ENCODE measurements at regions not wholly inside any gene's neighbourhood (a gene's known extent, or its start where the extent isn't known, plus 50 kb on each side); places are given as distances from the start of the nearest gene placed in this dataset.

GRCh38 chrX:33908074-33908473, 224.0 kb downstream of the FAM47A start:
- Histone ChIP-seq H3K9me1 (ENCODE audit: control insufficient read depth, insufficient read depth, low read length) (no peaks in the 10 kb centered on the region), H3K27me3 (ENCODE audit: control insufficient read depth in 2 of 2, insufficient read depth in 2 of 2, low read length in 2 of 2) (no peaks in the 10 kb centered on the region), H4K20me1 (replicated peaks; ENCODE audit: control insufficient read depth, insufficient read depth, low read length) (no peaks in the 10 kb centered on the region), H3K79me2 (ENCODE audit: control insufficient read depth, insufficient read depth, low read length) (no peaks in the 10 kb centered on the region), H2AFZ (ENCODE audit: low read depth, low read length) (no peak overlapping the region), H3K4me3 (no peak overlapping the region), H3K27ac (ENCODE audit: extremely low read depth, low read depth, low read length) (no peak overlapping the region), H3K9ac (ENCODE audit: insufficient read depth in 1 of 2, low read depth in 2 of 2, low read length in 2 of 2) (no peak overlapping the region), H3K9me3 (replicated peaks; ENCODE audit: control insufficient read depth, insufficient read depth, low read depth, low read length) (no peaks in the 10 kb centered on the region), H3K36me3 (ENCODE audit: control insufficient read depth, insufficient read depth, low read length) (no peaks in the 10 kb centered on the region), H3K4me1 (replicated peaks in 1 of 2; ENCODE audit: control insufficient read depth in 2 of 2, insufficient read depth in 2 of 2, low read length in 2 of 2) (no peaks in the 10 kb centered on the region), H3K4me2 (ENCODE audit: insufficient read depth, low read length) (no peak overlapping the region)
- intact Hi-C loops (cut with micrococcal nuclease): no loop called here
- in situ Hi-C loops (cut with MboI): no loop called here
- FAIRE-seq: no peak
- DNase-seq (ENCODE audit: extremely low read depth in 1 of 4, low spot score in 3 of 4): no peak
- BruUV-seq (replicated peaks): no TSS peak
- no peak for TF ChIP-seq TRIM28 (IDR thresholded peaks at IDR 0.05)
- TF ChIP-seq ZNF311 (CRISPR knock-in tag; IDR thresholded peaks at IDR 0.05): no peak
- TF ChIP-seq, protein P1, sequence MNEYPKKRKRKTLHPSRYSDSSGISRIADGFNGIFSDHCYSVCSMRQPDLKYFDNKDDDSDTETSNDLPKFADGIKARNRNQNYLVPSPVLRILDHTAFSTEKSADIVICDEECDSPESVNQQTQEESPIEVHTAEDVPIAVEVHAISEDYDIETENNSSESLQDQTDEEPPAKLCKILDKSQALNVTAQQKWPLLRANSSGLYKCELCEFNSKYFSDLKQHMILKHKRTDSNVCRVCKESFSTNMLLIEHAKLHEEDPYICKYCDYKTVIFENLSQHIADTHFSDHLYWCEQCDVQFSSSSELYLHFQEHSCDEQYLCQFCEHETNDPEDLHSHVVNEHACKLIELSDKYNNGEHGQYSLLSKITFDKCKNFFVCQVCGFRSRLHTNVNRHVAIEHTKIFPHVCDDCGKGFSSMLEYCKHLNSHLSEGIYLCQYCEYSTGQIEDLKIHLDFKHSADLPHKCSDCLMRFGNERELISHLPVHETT (CRISPR knock-in tag; conservative IDR thresholded peaks at IDR 0.05 in 1 of 2, IDR thresholded peaks at IDR 0.05 in 1 of 2): no peak
- ATAC-seq: no peak
- ChIA-PET CTCF (ENCODE audit: low intra/inter-chr PET ratio) (no interaction called here), POLR2A (no interaction called here)

DNA sequence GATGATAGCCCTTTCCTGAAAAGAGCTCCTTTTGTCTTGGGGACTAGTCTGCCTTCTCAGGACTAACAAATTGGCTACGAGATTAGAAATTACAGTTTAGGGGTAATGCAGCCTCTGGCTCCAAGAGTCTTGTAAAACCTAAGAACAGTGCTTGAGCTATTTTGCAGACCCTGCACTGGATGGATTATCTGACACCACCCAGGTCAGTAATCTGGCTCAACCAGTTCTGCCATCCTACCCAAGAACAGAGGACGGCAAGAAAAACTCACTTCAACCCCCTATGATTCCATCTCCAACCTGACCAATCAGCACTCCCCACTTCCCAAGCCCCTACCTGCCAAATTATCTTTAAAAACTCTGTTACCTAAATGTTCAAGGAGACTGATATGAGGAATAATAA, 225.1 kb downstream of the FAM47A start:
- Histone ChIP-seq H3K9me1 (ENCODE audit: control insufficient read depth, insufficient read depth, low read length) (no peaks in the 10 kb centered on the region), H2AFZ (ENCODE audit: low read depth, low read length) (no peak overlapping the region), H3K79me2 (ENCODE audit: control insufficient read depth, insufficient read depth, low read length) (no peaks in the 10 kb centered on the region), H3K36me3 (ENCODE audit: control insufficient read depth, insufficient read depth, low read length) (no peaks in the 10 kb centered on the region), H3K4me2 (ENCODE audit: insufficient read depth, low read length) (no peak overlapping the region), H3K9me3 (replicated peaks; ENCODE audit: control insufficient read depth, insufficient read depth, low read depth, low read length) (no peaks in the 10 kb centered on the region), H3K27ac (ENCODE audit: extremely low read depth, low read depth, low read length) (no peak overlapping the region), H3K4me3 (no peak overlapping the region), H3K9ac (ENCODE audit: insufficient read depth in 1 of 2, low read depth in 2 of 2, low read length in 2 of 2) (no peak overlapping the region), H4K20me1 (replicated peaks; ENCODE audit: control insufficient read depth, insufficient read depth, low read length) (no peaks in the 10 kb centered on the region), H3K27me3 (ENCODE audit: control insufficient read depth in 2 of 2, insufficient read depth in 2 of 2, low read length in 2 of 2) (no peaks in the 10 kb centered on the region), H3K4me1 (replicated peaks in 1 of 2; ENCODE audit: control insufficient read depth in 2 of 2, insufficient read depth in 2 of 2, low read length in 2 of 2) (no peaks in the 10 kb centered on the region)
- no peak for ATAC-seq
- intact Hi-C loops (cut with micrococcal nuclease) (no loop called here), in situ Hi-C loops (cut with MboI) (no loop called here)
- no peak for DNase-seq (ENCODE audit: extremely low read depth in 1 of 4, low spot score in 3 of 4)
- POLR2A ChIA-PET: no interaction called here
- CTCF ChIA-PET (ENCODE audit: low intra/inter-chr PET ratio): no interaction called here
- 0% methylated on average over 2 of the region's 2 CpGs for WGBS (ENCODE audit: insufficient coverage, low coverage, missing lambda C conversion rate)
- BruUV-seq (replicated peaks): no TSS peak
- FAIRE-seq: no peak
- TF ChIP-seq ZNF324 (CRISPR knock-in tag; IDR thresholded peaks at IDR 0.05) (no peak), ZNF408 (CRISPR knock-in tag; IDR thresholded peaks at IDR 0.05; ENCODE audit: low read depth) (no peak), LARP7 (IDR thresholded peaks at IDR 0.05) (no peak), ASH1L (IDR thresholded peaks at IDR 0.05; ENCODE audit: borderline replicate concordance, low read depth, partially characterized antibody) (no peak), POLR2G (IDR thresholded peaks at IDR 0.05; ENCODE audit: low read depth, low read length) (no peak), ZBED1 (IDR thresholded peaks at IDR 0.05) (no peak), ETS2 (tag; IDR thresholded peaks at IDR 0.05; ENCODE audit: borderline replicate concordance, poor library complexity, severe bottlenecking) (no peak), CHD1 (IDR thresholded peaks at IDR 0.05; ENCODE audit: low read length) (no peak), ZNF507 (tag; conservative IDR thresholded peaks at IDR 0.05) (no peak), HDGF (IDR thresholded peaks at IDR 0.05) (no peak), SRF (CRISPR knock-in tag; IDR thresholded peaks at IDR 0.05) (no peak), ZBTB7A (IDR thresholded peaks at IDR 0.05; ENCODE audit: borderline replicate concordance, control insufficient read depth, low read depth, low read length) (no peak)
- TF ChIP-seq, protein P2, sequence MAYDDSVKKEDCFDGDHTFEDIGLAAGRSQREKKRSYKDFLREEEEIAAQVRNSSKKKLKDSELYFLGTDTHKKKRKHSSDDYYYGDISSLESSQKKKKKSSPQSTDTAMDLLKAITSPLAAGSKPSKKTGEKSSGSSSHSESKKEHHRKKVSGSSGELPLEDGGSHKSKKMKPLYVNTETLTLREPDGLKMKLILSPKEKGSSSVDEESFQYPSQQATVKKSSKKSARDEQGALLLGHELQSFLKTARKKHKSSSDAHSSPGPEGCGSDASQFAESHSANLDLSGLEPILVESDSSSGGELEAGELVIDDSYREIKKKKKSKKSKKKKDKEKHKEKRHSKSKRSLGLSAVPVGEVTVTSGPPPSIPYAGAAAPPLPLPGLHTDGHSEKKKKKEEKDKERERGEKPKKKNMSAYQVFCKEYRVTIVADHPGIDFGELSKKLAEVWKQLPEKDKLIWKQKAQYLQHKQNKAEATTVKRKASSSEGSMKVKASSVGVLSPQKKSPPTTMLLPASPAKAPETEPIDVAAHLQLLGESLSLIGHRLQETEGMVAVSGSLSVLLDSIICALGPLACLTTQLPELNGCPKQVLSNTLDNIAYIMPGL (CRISPR knock-in tag; IDR thresholded peaks at IDR 0.05): no peak
